HL-60 (cell line): ENCODE measurements at regions not wholly inside any gene's neighbourhood (a gene's known extent, or its start where the extent isn't known, plus 50 kb on each side); places are given as distances from the start of the nearest gene placed in this dataset.

Experiments
- DNase-seq, 2 experiments: peaks; one replicate each; pipeline ENCODE4 v3.0.0-alpha.2; 2010 to 2020; ENCODE audit warnings: low read depth in 1 of 2, low spot score in 1 of 2
- H3K27ac ChIP-seq: fragments of 250-450 bp; sonication (Bioruptor Pico); replicated peaks from 2 replicates; pipeline ENCODE4 v1.5.1; 2020; ENCODE audit warnings: mild to moderate bottlenecking, moderate library complexity
- H3K27me3 ChIP-seq: fragments of 250-450 bp; sonication (Bioruptor Pico); 2 replicates; pipeline ENCODE4 v1.5.1; 2021; ENCODE audit warnings: mild to moderate bottlenecking, moderate library complexity; ENCODE audit not compliant: insufficient read depth, poor library complexity, severe bottlenecking
- H3K4me3 ChIP-seq: replicated peaks from 2 replicates; pipeline ENCODE4 v1.5.1; 2011; ENCODE audit warnings: mild to moderate bottlenecking, control low read depth, low read length; ENCODE audit not compliant: insufficient read depth
- GABPA ChIP-seq: IDR thresholded peaks from 2 replicates; pipeline ENCODE4 v1.6.1; 2012; ENCODE audit warnings: low read depth
- POLR2AphosphoS5 ChIP-seq: IDR thresholded peaks from 2 replicates; pipeline ENCODE4 v1.6.1; 2012; ENCODE audit warnings: low read depth
- REST ChIP-seq: IDR thresholded peaks from 2 replicates; pipeline ENCODE4 v1.6.1; 2012; ENCODE audit warnings: low read depth; ENCODE audit not compliant: insufficient replicate concordance
- SPI1 ChIP-seq: IDR thresholded peaks from 2 replicates; pipeline ENCODE4 v1.6.1; 2012; ENCODE audit warnings: low read depth, mild to moderate bottlenecking, borderline replicate concordance
- TF ChIP-seq, protein P1 (sequence below): IDR thresholded peaks from one replicate; pipeline ENCODE4 v1.5.1; 2011; ENCODE audit warnings: low read length, control low read depth, inconsistent platforms; ENCODE audit not compliant: insufficient read depth

- no peak for TF ChIP-seq POLR2AphosphoS5
- TF ChIP-seq REST = no peak
- TF ChIP-seq, protein P1, sequence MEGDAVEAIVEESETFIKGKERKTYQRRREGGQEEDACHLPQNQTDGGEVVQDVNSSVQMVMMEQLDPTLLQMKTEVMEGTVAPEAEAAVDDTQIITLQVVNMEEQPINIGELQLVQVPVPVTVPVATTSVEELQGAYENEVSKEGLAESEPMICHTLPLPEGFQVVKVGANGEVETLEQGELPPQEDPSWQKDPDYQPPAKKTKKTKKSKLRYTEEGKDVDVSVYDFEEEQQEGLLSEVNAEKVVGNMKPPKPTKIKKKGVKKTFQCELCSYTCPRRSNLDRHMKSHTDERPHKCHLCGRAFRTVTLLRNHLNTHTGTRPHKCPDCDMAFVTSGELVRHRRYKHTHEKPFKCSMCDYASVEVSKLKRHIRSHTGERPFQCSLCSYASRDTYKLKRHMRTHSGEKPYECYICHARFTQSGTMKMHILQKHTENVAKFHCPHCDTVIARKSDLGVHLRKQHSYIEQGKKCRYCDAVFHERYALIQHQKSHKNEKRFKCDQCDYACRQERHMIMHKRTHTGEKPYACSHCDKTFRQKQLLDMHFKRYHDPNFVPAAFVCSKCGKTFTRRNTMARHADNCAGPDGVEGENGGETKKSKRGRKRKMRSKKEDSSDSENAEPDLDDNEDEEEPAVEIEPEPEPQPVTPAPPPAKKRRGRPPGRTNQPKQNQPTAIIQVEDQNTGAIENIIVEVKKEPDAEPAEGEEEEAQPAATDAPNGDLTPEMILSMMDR = no peak
- no peak for TF ChIP-seq GABPA
- no peak for TF ChIP-seq SPI1
- H3K27me3 ChIP-seq = no peaks in the 10 kb centered on the region
- no peak overlapping the region for H3K27ac ChIP-seq
- H3K4me3 ChIP-seq = no peak overlapping the region
- no peak for DNase-seq
Observed at GRCh38 chr11:27233654-27234042, 129.4 kb downstream of the CCDC34 start.

DNA sequence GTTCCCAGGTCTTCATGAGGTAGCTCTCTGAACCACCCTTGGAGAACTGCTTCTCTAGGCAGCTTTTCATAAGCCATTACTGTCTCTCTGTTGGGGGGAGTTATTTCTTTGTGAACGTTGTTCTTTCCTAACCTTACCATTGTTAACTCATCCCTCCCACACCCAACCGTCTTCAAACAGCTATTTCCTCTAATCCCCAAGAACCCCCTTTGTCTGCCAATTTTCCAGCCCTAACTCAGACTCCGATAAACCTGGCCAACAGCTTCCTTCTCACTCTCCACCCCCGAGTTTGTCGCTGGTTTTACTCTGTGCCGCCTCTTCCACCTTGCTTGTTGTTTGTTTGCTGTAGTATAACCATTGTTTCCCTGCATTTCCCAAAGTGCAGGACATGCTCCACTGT, 131.5 kb downstream of the CCDC34 start:
- DNase-seq = no peak
- Histone ChIP-seq H3K4me3 (no peak overlapping the region), H3K27ac (no peak overlapping the region), H3K27me3 (no peaks in the 10 kb centered on the region)
- TF ChIP-seq POLR2AphosphoS5 = no peak
- TF ChIP-seq GABPA = no peak
- TF ChIP-seq, protein P1 = no peak
- no peak for TF ChIP-seq SPI1
- no peak for TF ChIP-seq REST

DNA sequence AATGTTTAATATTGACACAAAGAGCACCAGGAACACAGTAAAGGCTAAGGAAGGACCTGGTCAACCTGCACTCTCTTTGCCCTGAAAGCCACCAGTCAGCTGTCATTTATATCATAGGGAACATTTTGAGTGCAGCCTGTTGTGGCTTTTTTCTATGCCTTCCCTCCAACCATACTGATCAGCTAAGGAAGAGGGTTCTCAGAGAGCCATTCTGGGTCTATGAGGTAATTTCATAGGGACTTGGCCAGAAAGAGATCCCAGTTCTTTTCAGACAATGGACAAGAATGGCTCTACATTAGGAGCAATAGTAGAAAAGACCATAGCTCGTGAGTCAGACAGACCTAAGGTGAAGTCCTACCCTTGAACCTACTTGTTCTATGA, 132.8 kb downstream of the CCDC34 start:
- H3K27ac ChIP-seq = no peak overlapping the region
- no peak for DNase-seq
- H3K27me3 ChIP-seq = no peaks in the 10 kb centered on the region
- no peak overlapping the region for H3K4me3 ChIP-seq
- TF ChIP-seq GABPA (no peak), POLR2AphosphoS5 (no peak), REST (no peak), SPI1 (no peak)
- TF ChIP-seq, protein P1 = no peak
